GM21529 (cell line): ENCODE measurements at regions not wholly inside any gene's neighbourhood (a gene's known extent, or its start where the extent isn't known, plus 50 kb on each side); places are given as distances from the start of the nearest gene placed in this dataset.
"Not testable (repeated sequence)": the region's sequence is repeated elsewhere in the genome, so short reads cannot be mapped to it uniquely, and the experiment has no call there.

Experiments
- ATAC-seq: cut with Tn5 transposase; IDR thresholded peaks from one replicate; pipeline ENCODE4 v1.9.1; 2021; ENCODE audit not compliant: unreplicated experiment

DNA sequence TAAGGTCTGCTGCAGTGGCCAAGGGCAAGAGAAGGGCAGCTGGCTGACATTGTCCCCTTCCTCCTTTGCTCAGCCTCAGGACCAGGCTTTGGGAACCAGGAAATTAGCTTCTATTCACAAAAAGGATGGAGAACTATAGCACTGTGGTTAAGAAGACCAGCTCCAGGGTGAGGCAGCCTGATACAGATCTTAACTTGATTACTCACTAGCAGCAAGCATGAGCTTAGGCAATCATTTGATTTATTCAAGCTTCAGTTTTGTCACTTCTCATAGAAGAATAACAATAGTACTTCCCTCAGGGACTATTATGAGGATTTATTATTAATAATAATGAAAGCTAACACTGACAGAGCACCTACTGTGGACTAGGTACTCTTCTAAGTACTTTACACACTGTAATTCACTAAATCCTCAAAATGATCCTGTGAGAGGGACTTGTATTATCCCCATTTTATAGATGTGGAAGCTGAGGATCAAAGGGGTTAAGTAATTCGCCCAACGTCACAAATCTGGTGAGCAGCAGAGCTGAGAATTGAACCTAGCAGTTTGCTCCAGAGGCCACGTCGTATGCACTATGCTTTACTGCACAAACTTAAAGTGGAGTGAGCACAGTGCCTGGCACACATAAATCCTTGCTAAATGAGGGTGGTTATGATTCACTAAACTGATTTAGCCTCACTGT is 130.4 kb upstream of the PAK3 start:
- no peak for ATAC-seq

DNA sequence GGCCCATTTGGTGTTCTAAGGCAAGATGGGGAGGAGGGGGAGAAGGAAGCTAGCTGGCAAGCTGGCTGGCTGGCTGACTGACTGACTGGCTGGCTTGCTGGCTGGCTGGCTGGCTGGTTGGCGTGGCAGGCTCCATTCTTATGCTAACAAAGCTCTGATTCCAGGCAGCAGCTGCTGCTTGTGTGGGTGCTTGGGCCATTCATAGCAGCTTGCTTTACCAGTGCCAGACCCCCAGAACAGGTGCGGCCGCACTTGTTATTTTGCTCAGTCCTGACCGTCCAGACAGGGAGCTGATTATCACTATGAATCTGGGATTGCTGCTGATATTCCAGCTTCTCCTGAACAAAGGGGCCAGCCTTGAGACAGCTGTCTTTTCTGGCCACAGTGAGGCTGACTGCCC is 131.2 kb upstream of the PAK3 start:
- ATAC-seq = no peak

DNA sequence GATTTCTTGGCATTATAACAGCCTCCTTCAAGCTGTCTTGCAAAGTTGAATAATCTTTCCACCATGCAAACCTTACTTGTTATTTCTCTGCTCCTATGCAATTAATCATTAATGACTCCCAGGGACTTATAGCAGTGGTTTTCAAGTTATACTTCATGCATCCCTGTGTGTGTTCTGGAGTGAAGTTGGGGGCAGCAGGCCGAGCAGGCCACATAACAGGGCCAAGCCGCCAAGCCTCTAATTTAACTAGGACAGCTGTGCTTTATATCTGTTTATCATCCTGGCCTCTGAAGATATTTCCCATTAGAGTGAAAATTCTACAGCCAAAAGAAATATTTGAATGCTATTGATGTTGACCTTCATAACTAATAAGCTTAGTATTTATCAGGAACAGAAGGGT is 133.5 kb upstream of the PAK3 start:
- ATAC-seq = no peak

DNA sequence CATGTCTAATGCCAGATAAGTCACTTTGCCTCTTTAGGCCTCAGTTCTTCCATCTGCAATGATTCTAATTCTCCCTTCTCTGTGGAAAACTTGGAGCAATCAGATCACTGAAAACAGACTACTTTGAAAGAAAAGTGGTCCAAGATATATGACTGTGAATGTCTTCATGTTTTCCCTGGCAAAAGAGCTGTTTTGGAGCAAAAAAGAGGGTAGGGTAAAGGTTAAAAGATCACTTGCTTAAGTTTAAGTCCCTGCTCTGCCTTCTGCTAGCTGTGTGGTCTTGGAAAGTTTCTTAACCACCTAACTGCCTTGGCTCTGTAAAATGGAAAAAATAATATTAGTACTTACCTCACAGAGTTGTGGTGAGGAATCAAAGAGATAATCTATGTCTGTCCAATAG is 140.3 kb upstream of the PAK3 start:
- no peak for ATAC-seq

DNA sequence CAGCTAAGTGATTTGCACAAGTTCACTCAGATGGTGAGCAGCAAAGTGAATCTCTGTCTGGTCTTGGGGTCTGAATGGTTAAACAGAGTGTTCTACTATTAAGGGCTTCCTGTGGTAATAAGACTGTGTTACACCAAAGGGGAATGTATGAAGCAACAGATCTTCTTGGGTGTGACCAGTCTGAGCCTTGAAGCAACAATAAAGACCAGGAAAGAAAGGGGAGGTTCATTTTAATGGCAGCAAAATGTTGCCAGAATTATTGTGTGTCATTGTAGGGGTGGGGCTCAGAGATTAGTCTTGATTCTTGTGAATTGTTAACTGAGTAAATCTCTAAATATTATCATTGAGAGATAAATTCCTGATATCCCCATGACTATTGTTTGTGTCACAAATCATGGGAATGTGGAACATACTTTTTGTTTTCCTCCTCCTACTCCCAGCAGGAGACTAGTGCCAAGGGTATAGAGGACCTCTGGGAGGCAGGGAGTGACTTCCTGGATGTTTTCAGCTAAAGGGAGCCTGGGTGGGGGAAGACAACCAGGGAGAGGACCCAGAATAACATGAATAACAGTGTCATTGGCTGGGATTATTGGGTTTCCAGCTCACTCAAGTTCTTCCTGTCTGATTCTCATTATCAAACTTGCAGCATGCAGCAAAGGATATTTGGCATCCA is 141.4 kb upstream of the PAK3 start:
- ATAC-seq = no peak

DNA sequence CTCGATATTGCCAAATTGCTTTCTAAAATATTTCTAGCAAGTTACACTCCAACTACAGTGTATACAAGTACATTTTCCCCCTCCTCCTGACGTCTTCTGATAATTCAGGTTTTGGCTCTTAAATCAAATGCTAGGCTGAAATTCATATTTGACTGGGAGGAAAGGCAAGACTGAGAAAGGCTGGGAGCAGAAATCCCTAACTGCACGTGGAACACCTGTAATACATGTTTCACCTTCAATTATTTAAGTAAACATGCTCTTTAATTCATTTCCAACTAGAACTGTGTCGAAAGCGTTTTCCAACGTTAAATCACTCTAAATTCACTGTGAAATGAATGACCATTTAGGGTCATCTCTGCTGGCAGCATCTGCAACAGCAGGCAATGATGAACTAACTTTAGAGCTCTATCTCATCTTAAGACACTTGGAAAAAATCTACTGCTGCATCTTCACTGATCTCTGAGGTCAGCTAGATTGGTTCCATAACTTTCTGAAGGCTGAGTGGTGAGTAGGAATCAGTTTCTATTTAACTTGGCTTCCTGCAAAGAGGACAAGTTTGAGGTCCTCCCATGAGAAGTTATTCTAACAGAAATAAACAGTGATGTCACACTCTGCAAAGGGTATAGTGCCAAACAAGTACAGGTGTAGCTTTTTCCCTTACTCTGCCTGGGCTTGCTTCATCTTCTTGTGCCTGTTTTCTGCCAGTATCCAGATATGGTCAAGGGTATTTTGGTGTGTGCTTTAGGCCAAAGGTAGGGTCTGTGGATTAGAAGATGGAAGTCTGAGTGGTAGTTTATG is 144.3 kb upstream of the PAK3 start:
- no peak for ATAC-seq

DNA sequence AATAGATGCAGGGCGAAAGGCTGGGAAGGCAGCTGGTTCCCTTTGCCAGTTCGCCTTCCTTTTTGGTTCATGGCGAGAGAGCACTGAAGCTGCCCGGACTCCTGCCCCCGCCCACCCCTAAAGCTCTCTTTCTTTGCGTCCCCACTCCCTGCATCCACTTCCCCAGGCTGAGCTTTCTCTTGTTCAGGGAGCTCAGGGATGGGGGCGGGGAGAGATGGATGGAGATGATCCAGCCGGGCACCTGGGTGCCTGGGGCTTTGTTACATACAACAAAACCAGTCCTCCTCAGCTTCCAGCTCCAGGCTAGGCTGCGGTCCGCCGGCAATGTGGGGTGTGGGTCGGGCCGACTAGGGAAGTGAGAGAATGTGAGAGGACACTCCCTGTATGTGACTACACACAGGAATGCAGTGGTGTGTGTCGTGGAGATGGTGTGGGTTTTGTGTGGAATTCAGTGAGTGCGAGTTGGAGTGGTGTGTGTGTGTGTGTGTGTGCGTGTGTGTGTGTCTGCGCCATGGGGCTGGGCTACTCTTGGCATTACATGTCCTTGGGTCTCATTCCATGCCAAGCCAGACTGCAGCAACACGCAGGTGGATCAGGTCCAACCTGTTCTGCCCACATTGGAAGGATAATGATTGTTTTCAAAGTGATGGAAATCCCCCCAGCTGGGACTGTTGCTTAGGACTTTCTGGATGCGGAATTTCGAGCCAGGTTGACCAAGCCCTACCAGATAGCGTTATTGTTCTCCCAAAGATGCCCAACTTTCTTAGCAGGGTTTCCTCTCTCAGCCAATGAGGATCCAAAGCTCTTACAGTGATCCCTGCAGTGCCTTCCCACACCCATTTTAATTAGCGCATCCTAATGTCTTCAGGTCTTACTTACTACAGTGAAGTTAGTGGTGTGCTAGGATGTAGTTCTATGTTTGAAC is 149.4 kb upstream of the CHRDL1 start:
- ATAC-seq = no peak

DNA sequence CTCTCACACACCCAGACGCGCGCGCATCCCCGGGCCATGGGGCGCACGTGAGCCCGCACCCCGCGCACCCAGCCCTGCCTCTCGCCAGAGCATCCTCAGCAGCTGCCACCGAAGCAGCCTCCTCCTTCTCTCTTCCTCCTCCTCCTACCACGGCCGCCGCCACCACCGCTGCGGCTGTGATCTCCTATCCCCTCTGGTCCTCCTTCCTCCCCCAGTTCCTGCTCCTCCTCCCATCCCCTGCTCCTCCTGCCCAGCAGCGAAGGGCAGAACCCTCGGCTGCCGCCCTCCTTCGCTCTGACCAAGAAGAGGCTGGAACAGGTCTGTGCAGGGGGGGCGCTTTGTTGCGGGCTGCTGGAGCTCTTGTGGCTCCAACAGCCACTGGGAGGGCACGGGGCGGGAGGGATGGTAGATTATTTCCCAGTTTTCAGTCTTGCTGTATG is 148.7 kb upstream of the CHRDL1 start:
- ATAC-seq = no peak

DNA sequence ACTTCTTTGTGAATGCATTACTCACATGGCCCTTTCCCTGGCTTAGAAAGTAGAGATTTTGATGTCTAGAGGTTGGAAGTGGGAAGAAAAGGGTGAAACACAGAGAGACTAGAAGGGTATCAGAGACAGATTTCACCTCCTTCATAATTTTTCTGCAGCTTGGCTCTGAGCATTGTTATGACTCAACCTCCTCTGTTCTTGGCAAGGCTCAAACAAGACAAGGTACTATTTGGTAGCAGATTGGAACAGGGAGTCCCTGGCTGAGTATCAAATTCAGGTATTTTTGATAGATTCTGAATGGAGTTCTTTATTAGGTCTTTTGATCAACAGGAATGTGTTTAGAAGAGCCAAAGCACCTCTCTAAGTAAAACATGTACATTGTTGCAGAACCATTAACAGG is 146.3 kb upstream of the CHRDL1 start:
- no peak for ATAC-seq

DNA sequence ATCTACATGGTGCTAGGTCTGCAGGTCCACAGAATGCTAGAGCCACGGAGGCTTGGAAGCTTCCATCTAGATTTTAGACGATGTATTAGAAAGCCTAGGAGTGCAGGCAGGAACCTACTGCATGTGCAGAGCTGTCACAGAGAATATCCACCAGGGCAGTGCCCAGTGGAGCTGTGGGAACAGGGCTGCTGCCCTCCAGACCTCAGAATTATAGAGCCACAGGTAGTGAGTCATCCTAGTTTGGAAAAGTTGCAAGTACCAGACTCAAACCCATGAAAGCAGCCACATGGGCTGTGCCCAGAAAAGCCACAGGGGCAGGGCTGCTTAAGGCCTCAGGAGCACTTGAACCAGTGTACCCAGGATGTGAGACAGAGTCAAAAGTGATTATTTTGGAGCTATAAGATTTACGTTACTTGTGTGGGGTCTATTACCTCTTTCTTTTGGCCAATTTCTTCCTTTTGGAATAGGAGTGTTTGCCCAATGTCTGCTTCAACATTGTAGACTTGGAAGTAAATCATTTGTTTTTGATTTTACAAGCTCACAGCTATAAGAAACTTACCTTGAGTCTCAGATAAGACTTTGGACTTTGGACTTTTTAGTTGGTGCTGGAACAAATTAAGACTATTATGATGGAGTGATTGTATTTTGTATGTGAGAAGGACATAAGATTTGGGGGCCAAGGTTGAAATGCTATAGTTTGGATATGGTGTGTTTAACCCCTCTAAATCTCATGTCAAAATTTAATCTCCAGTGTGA is 143.5 kb upstream of the CHRDL1 start:
- no peak for ATAC-seq

DNA sequence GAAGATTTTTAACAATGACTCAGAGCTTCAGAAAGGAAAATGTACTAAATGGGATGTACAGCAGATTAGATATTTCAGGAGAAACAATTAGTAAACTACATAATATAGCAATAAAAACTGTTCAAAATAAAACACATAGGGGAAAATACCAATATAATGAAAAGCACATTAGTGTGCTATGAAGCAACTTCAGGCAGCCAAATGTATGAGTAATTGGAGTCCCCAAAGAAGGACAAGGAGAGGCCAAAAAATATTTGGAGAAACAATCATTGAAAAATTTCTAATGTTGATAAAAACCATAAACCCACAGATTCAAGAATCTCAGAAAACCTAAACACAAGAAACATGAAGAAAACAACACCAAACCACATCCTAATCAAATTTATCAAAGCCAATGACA is 129.3 kb upstream of the CHRDL1 start:
- ATAC-seq = no peak

DNA sequence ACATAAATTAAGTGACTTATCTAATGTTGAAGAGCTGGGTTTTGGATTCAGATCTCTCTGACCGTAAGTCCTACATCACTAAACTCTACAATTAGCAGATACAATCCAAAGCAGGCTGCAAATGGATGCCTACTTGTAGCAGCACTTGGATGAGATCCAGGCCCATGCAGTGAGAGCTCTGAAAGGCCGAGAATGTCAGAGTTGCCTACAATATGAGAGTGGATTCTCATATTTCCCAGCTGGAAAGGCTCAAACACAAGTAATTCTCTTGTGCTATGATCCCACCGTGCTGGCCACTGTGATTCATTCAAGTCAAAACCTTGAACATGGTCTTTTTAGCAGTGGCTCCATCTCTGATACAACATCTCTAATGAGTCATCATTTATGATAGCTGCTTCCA is 125.4 kb upstream of the CHRDL1 start:
- ATAC-seq = no peak

DNA sequence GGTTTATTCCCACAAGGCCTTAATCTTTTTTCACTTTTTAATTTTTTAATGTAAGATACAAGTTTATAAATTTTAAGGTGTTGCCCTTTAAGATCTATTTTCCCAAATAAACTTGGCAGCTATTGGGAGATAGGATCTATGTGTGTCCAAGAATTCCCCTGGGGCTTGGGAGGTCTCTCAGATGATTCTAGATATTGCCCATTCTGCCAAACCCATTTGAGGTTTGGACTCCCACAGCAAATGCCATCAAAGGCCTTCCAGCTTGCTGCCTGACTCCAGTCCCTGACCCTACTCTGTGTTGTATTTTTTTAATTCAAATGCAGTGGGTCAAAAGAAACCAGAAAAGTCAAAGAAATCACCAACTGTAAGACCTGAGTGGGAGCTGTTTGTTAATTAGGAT is 120.0 kb upstream of the CHRDL1 start:
- no peak for ATAC-seq

DNA sequence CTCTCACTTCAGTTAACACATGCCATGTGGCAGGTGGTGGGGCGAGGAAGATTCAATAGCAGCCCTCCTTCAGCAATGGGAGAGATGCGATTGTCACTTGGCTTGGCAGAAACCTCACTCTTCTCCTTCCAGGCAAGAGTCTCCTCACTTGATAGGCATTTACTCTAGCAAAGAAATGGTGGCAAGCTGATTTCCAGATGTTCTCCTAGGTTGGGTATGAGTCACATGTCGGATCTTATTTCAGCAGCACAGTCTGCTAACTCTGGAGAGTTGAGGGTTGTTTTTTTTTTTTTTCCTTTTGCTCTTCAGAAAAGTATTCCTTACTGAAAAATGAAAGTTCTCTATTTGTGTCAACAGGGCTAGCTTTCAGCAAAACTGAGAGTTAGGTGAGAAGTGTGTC is 119.5 kb upstream of the CHRDL1 start:
- no peak for ATAC-seq

DNA sequence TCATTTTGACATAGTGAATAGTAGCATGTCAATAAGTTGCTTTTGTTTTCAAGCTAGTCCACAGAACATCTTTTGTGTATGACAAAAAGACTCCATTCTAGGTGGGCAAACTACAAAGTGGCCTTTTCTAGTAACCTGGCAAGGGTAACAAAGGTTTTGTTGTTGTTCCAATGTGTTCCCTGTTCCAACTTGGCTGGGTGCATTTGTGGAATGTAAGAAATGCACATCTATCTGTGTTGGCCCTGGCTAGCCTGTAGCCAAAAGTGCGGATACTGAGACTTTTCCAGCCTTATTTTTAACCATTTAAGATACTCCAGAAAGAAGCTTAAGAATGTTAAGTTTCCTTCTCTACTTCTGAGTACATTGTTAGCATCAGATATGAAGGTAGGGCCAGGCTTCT is 118.7 kb upstream of the CHRDL1 start:
- no peak for ATAC-seq

DNA sequence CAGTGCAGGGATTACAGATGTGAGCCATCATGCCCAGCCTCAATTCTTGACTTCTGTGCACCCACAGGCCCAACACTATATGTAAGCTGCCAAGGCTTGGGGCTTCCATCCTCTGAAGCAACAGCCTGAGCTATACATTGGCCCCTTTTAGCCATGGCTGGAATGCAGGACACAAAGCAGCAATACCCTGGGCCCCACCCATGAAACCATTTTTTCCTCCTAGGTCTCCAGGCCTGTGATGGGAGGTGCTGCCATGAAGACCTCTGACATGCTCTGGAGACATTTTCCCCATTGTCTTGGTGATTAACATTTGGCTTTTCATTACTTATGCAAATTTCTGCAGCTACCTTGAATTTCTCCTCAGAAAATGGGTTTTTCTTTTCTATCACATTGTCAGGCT is 109.1 kb upstream of the CHRDL1 start:
- not testable (repeated sequence) for ATAC-seq

DNA sequence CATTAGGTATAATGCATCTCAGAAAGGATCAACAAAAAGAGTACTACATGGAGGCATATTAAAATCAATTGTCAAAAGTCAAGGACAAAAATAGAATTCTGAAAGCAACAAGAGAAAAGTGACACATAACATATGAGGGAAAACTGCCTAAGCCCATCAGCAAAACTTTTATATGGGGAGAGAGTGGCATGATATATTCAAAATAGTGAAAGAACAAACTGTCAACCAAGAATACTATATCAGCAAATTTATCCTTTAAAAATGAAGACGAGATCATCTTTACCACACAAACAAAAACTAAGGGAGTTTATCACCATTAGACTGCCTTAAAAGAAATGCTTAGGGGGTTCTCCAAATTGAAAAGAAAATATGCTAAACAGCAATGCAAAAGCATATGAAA is 86.4 kb upstream of the CHRDL1 start:
- no peak for ATAC-seq

DNA sequence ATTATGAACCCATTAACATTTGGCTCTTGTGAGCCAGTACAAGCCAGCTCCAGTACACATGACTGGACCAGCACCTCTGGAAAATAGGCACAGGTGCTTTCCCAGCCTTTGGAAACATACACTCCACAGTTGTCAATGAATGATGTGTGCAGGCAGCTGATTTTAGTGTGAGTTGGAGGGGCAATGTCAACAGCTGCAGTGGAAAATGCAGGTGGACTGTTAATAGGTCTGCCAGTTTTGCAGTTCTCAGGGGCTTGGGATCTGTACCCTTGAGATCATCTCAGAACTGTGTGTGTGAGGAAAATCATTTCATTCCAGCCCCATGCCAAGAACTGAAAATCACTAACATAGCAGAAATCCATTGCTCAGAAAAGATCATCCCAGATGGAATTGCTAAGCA is 81.7 kb upstream of the CHRDL1 start:
- ATAC-seq = no peak

DNA sequence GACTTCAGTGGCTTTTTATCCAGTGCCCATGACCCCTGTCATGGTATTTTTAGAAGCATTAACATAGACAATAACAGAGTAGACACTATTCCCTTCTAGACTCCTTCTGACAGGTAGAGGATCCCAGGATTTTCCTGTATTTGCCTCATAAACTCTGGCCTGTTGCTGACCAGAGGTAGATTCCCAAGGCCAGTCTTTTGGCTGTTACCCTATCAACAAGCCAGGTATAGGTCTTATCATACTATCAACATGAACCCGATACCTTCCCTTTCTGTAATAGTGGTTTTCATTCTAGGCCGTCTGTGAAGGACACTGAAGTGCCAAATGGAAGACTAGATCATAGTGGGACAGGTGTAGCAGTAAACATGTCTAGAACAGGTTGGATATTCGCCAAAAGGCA is 76.2 kb upstream of the CHRDL1 start:
- ATAC-seq = no peak

DNA sequence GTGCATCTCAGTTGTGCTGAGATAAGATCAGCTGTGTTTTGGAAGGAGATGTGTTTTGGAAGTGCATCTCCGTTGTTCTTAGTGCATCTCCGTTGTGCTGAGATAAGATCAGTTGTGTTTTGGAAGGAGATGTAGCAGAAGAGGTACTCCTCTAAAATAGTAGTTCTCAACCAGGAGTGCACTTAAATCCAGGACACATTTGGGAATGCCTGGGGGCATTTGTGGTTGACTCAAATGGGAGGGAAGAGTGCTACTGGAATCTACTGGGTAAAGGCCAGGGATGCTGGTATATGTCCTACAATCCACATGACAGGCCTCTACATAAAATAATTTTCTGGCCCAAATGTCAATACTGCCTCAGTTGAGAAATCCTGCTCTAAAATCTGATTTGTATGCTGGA is 70.8 kb upstream of the CHRDL1 start:
- ATAC-seq = no peak
